T-helper 1 cell treated with Interleukin-12 subunit alpha and Interleukin-12 subunit beta and Interleukin-4 antibody, amounts not matched to agents 30 μg/mL and 1 μg/mL, for 36 hours (primary cell): ENCODE measurements at regions not wholly inside any gene's neighbourhood (a gene's known extent, or its start where the extent isn't known, plus 50 kb on each side); places are given as distances from the start of the nearest gene placed in this dataset.
"Not testable (repeated sequence)": the region's sequence is repeated elsewhere in the genome, so short reads cannot be mapped to it uniquely, and the experiment has no call there.

Experiments
- H3K27ac Mint-ChIP-seq: one replicate; pipeline ENCODE4 v1.8.0; 2021; ENCODE audit warnings: mild to moderate bottlenecking, mixed read lengths
- H3K27me3 Mint-ChIP-seq: one replicate; pipeline ENCODE4 v1.8.0; 2021; ENCODE audit warnings: low read depth, mixed read lengths
- H3K36me3 Mint-ChIP-seq: one replicate; pipeline ENCODE4 v1.8.0; 2021; ENCODE audit warnings: low read depth, mixed read lengths
- H3K4me1 Mint-ChIP-seq: one replicate; pipeline ENCODE4 v1.8.0; 2021; ENCODE audit warnings: low read depth, mixed read lengths
- H3K4me3 Mint-ChIP-seq: one replicate; pipeline ENCODE4 v1.8.0; 2021; ENCODE audit warnings: mild to moderate bottlenecking, moderate library complexity, mixed read lengths
- H3K9me3 Mint-ChIP-seq: one replicate; pipeline ENCODE4 v1.8.0; 2021; ENCODE audit warnings: mixed read lengths

DNA sequence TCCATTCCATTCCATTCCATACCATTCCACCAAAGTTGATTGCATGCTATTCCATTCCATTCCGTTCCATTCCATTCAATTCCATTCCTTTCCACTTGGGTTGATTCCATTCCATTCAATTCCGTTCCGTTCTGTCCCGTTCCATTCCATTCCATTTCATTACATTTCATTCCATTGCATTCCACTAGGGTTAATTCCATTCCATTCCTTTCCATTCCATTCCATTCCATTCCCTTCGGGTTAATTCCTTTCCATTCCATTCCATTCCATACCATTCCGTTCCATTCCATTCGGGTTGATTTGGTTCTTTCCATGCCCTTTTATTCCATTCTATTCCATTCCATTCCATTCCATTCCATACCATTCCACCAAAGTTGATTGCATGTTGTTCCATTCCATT is 131.9 kb downstream of the CWH43 start:
- H3K9me3 Mint-ChIP-seq: peaks cover 66% of the 10 kb centered on the region
- not testable (repeated sequence) for H3K4me1 Mint-ChIP-seq, H3K4me3 Mint-ChIP-seq, H3K27me3 Mint-ChIP-seq, H3K27ac Mint-ChIP-seq
- peaks cover 32% of the 10 kb centered on the region for H3K36me3 Mint-ChIP-seq

- H3K4me1 Mint-ChIP-seq, H3K27ac Mint-ChIP-seq, H3K27me3 Mint-ChIP-seq, H3K4me3 Mint-ChIP-seq: not testable (repeated sequence)
- H3K36me3 Mint-ChIP-seq: peaks cover 31% of the 10 kb centered on the region
- peaks cover 60% of the 10 kb centered on the region for H3K9me3 Mint-ChIP-seq
Observed at GRCh38 chr4:49118379-49119212, 132.5 kb downstream of the CWH43 start.

DNA sequence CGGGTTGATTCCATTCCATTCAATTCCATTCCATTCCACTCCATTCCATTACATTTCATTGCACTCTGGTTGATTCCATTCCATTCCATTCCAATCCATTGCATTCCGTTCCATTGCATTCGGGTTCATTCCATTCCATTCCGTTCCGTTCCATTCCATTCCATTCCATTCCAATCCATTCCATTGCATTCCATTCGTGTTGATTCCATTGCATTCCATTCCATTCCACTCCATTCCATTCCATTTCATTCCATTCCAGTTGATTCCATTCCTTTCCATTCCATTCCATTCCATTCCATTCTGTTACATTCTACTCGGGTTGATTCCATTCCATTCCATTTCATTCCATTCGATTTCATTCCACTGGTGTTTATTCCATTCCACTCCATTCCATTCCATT is 133.3 kb downstream of the CWH43 start:
- H3K27me3 Mint-ChIP-seq, H3K4me1 Mint-ChIP-seq, H3K27ac Mint-ChIP-seq, H3K4me3 Mint-ChIP-seq: not testable (repeated sequence)
- Mint-ChIP-seq H3K9me3 (peaks cover 56% of the 10 kb centered on the region), H3K36me3 (peaks cover 29% of the 10 kb centered on the region)

DNA sequence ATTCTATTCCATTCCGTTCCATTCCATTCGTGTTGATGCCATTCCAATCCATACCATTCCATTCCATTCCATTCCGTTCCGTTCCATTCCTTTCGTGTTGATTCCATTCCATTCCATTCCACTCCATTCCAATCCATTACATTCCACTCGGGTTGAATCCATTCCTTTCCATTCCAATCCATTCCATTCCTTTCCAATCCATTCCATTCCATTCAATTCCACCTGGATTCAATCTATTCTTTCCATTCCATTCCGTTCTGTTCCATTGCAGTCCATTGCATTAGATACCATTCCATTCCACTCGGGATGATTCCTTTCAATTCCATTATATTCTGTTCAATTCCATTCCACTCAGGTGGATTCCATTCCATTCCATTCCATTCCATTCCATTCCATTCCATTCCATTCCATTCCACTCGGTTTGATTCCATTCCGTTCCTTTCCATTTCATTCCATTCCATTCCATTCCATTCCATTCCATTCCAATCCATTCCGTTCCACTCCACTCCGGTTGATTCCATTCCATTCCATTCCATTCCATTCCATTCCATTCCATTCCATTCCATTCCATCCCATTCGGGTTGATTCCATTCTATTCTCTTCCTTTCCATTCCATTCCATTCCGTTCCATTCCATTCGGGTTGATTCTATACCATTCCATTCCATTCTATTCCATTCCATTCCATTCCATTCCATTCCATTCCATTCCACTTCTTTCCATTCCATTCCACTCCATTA is 134.1 kb downstream of the CWH43 start:
- H3K27me3 Mint-ChIP-seq, H3K4me3 Mint-ChIP-seq: not testable (repeated sequence)
- peaks cover 26% of the 10 kb centered on the region for H3K36me3 Mint-ChIP-seq

DNA sequence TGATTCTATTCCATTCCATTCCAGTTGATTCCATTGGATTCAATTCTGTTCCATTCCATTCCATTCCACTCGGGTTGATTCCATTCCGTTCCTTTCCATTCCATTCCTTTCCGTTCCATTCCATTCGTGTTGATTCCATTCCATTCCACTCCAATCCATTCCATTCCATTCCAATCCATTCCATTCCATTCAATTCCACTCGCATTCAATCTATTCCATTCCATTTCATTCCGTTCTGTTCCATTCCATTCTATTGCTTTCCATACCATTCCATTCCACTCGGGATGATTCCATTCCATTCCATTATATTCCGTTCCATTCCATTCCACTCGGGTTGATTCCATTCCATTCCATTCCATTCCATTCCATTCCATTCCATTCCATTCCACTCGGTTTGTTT is 134.7 kb downstream of the CWH43 start:
- H3K9me3 Mint-ChIP-seq: peaks cover 46% of the 10 kb centered on the region
- not testable (repeated sequence) for H3K27ac Mint-ChIP-seq, H3K27me3 Mint-ChIP-seq, H3K4me1 Mint-ChIP-seq, H3K4me3 Mint-ChIP-seq
- peaks cover 26% of the 10 kb centered on the region for H3K36me3 Mint-ChIP-seq

More for the DNA sequence above, 134.1 kb downstream of the CWH43 start:
- H3K9me3 Mint-ChIP-seq: peaks cover 49% of the 10 kb centered on the region
- H3K27ac Mint-ChIP-seq, H3K4me1 Mint-ChIP-seq: not testable (repeated sequence)

GRCh38 chr4:49126443-49126842 is 140.4 kb downstream of the CWH43 start:
- H3K27ac Mint-ChIP-seq, H3K4me1 Mint-ChIP-seq, H3K9me3 Mint-ChIP-seq, H3K36me3 Mint-ChIP-seq, H3K4me3 Mint-ChIP-seq, H3K27me3 Mint-ChIP-seq: not testable (repeated sequence)

DNA sequence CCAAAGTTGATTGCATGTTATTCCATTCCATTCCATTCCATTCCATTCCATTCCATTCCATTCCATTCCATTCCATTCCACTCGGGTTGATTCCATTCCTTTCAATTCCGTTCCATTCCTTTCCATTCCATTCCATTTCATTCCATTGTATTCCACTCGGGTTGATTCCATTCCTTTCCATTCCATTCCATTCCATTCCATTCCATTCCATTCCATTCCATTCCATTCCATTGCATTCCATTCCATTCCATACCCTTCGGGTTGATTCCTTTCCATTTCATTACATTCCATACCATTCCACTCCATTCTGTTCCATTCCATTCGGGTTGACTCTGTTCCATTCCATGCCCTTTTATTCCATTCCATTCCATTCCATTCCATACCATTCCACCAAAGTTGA is 140.8 kb downstream of the CWH43 start:
- H3K27me3 Mint-ChIP-seq, H3K4me1 Mint-ChIP-seq, H3K9me3 Mint-ChIP-seq, H3K27ac Mint-ChIP-seq, H3K36me3 Mint-ChIP-seq, H3K4me3 Mint-ChIP-seq: not testable (repeated sequence)

DNA sequence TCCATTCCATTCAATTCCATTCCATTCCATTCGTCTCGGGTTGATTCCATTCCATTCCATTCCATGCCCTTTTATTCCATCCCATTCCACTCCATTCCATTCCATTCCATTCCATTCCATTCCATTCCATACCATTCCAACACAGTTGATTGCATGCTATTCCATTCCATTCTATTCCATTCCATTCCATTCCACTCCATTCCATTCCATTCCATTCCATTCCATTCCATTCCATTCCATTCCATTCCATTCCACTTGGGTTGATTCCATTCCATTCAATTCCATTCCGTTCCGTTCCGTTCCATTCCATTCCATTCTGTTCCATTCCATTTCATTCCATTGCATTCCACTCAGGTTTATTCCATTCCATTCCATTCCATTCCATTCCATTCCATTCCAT is 143.3 kb downstream of the CWH43 start:
- not testable (repeated sequence) for H3K27me3 Mint-ChIP-seq, H3K4me1 Mint-ChIP-seq, H3K27ac Mint-ChIP-seq, H3K9me3 Mint-ChIP-seq, H3K4me3 Mint-ChIP-seq, H3K36me3 Mint-ChIP-seq

GRCh38 chr4:49129870-49130269 is 143.8 kb downstream of the CWH43 start:
- not testable (repeated sequence) for H3K9me3 Mint-ChIP-seq, H3K27me3 Mint-ChIP-seq, H3K36me3 Mint-ChIP-seq, H3K27ac Mint-ChIP-seq, H3K4me3 Mint-ChIP-seq, H3K4me1 Mint-ChIP-seq

DNA sequence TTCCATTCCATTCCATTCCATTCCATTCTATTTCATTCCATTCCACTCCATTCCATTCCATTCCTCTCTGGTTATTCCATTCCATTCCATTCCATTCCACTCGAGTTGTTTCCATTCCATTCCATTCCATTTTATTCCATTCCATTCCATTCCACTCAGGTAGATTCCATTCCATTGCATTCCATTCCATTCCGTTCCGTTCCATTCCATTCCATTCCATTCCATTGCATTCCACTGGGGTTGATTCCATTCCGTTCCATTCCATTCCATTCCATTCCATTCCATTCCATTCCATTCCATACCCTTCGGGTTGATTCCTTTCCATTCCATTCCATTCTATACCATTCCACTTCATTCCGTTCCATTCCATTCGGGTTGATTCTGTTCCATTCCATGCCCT is 144.6 kb downstream of the CWH43 start:
- H3K4me3 Mint-ChIP-seq, H3K4me1 Mint-ChIP-seq, H3K27ac Mint-ChIP-seq, H3K36me3 Mint-ChIP-seq, H3K9me3 Mint-ChIP-seq, H3K27me3 Mint-ChIP-seq: not testable (repeated sequence)

DNA sequence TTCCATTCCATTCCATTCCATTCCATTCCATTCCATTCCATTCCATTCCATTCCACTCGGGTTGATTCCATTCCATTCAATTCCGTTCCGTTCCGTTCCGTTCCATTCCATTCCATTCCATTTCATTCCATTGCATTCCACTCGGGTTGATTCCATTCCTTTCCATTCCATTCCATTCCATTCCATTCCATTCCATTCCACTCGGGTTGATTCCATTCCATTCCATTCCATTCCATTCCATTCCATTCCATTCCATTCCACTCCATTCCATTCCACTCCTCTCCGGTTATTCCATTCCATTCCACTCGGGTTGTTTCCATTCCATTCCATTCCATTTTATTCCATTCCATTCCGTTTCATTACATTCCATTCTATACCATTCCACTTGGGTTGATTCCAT is 151.0 kb downstream of the CWH43 start:
- not testable (repeated sequence) for H3K27me3 Mint-ChIP-seq, H3K4me1 Mint-ChIP-seq, H3K4me3 Mint-ChIP-seq, H3K27ac Mint-ChIP-seq
- peaks cover 16% of the 10 kb centered on the region for H3K36me3 Mint-ChIP-seq
- H3K9me3 Mint-ChIP-seq: peaks cover 28% of the 10 kb centered on the region

DNA sequence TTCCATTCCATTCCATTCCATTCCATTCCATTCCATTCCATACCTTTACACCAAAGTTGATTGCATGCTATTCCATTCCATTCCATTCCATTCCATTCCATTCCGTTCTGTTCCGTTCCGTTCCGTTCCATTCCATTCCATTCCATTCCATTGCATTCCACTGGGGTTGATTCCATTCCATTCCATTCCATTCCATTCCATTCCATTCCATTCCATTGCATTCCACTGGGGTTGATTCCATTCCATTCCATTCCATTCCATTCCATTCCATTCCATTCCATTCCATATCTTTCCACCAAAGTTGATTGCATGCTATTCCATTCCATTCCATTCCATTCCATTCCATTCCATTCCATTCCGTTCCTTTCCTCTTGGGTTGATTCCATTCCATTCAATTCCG is 151.9 kb downstream of the CWH43 start:
- not testable (repeated sequence) for H3K27me3 Mint-ChIP-seq, H3K4me1 Mint-ChIP-seq, H3K27ac Mint-ChIP-seq, H3K4me3 Mint-ChIP-seq
- H3K9me3 Mint-ChIP-seq: peaks cover 33% of the 10 kb centered on the region
- peaks cover 18% of the 10 kb centered on the region for H3K36me3 Mint-ChIP-seq

- H3K27ac Mint-ChIP-seq, H3K27me3 Mint-ChIP-seq, H3K4me3 Mint-ChIP-seq, H3K4me1 Mint-ChIP-seq: not testable (repeated sequence)
- Mint-ChIP-seq H3K36me3 (peaks cover 21% of the 10 kb centered on the region), H3K9me3 (peaks cover 40% of the 10 kb centered on the region)
Observed at GRCh38 chr4:49138818-49139217, 152.7 kb downstream of the CWH43 start.

- peaks cover 24% of the 10 kb centered on the region for H3K36me3 Mint-ChIP-seq
- H3K4me1 Mint-ChIP-seq, H3K27me3 Mint-ChIP-seq, H3K27ac Mint-ChIP-seq, H3K4me3 Mint-ChIP-seq: not testable (repeated sequence)
- peaks cover 42% of the 10 kb centered on the region for H3K9me3 Mint-ChIP-seq
Observed at GRCh38 chr4:49139513-49139912, 153.4 kb downstream of the CWH43 start.

GRCh38 chr4:49140351-49140750 is 154.3 kb downstream of the CWH43 start:
- Mint-ChIP-seq H3K9me3 (peaks cover 48% of the 10 kb centered on the region), H3K36me3 (peaks cover 28% of the 10 kb centered on the region)
- H3K4me3 Mint-ChIP-seq, H3K27me3 Mint-ChIP-seq, H3K4me1 Mint-ChIP-seq, H3K27ac Mint-ChIP-seq: not testable (repeated sequence)
